K562 (cell line): ENCODE measurements at regions not wholly inside any gene's neighbourhood (a gene's known extent, or its start where the extent isn't known, plus 50 kb on each side); places are given as distances from the start of the nearest gene placed in this dataset.

Experiments used
- ARID1B ChIP-seq: fragments of 450-650 bp; IDR thresholded peaks from 2 replicates; pipeline ENCODE4 v1.6.1; 2016; ENCODE audit warnings: antibody characterized with exemption, mild to moderate bottlenecking, inconsistent platforms
- BCOR ChIP-seq: fragments of 450-650 bp; IDR thresholded peaks from 2 replicates; pipeline ENCODE4 v1.6.1; 2016
- CREB1 ChIP-seq, 2 experiments: sonication (generic) in 1 of 2; formaldehyde crosslinking in 1 of 2; IDR thresholded peaks; 2 replicates each; pipeline versions ENCODE4 v1.6.1 to v1.8.0; 2012 to 2022; ENCODE audit warnings: inconsistent platforms in 1 of 2, mild to moderate bottlenecking in 1 of 2, missing genetic modification reagents in 1 of 2, moderate library complexity in 1 of 2
- MEIS2 ChIP-seq: fragments of 450-650 bp; IDR thresholded peaks from 2 replicates; pipeline ENCODE4 v1.6.1; 2014; ENCODE audit warnings: mild to moderate bottlenecking; ENCODE audit not compliant: partially characterized antibody
- NFATC3 ChIP-seq: fragments of 450-650 bp; IDR thresholded peaks from 2 replicates; pipeline ENCODE4 v1.6.1; 2017; ENCODE audit warnings: mild to moderate bottlenecking
- PHF8 ChIP-seq: fragments of 200-600 bp; sonication (generic); IDR thresholded peaks from 2 replicates; pipeline ENCODE4 v1.6.1; 2012; ENCODE audit warnings: mixed run types, mild to moderate bottlenecking, inconsistent platforms, low read length, moderate library complexity, borderline replicate concordance
- POLR3A ChIP-seq: IDR thresholded peaks from 2 replicates; pipeline ENCODE4 v1.6.1; 2011; ENCODE audit warnings: borderline replicate concordance, mild to moderate bottlenecking, moderate library complexity; ENCODE audit not compliant: insufficient read length, insufficient read depth; ENCODE audit errors: extremely low read depth
- RHOXF2B ChIP-seq: fragments of 250-450 bp; sonication (Bioruptor Pico); conservative IDR thresholded peaks from 2 replicates; pipeline ENCODE4 v1.5.1; 2021
- TCF3 ChIP-seq: sonication (generic); formaldehyde crosslinking; IDR thresholded peaks from 2 replicates; pipeline ENCODE4 v1.4.0; 2020; ENCODE audit warnings: mild to moderate bottlenecking, missing genetic modification reagents
- ZBTB8A ChIP-seq: fragments of 450-650 bp; IDR thresholded peaks from 2 replicates; pipeline ENCODE4 v1.6.1; 2018; ENCODE audit warnings: mild to moderate bottlenecking, moderate library complexity; ENCODE audit not compliant: partially characterized antibody
- ZNF316 ChIP-seq: fragments of 450-650 bp; IDR thresholded peaks from 2 replicates; pipeline ENCODE4 v1.6.1; 2016
- ZNF586 ChIP-seq: fragments of 450-650 bp; formaldehyde crosslinking; conservative IDR thresholded peaks from 2 replicates; pipeline ENCODE4 v1.4.0; 2020; ENCODE audit warnings: mild to moderate bottlenecking, moderate library complexity
- ZNF695 ChIP-seq: fragments of 450-650 bp; formaldehyde crosslinking; IDR thresholded peaks from 2 replicates; pipeline ENCODE4 v1.4.0; 2020; ENCODE audit warnings: mild to moderate bottlenecking, moderate library complexity
- ZNF778 ChIP-seq: fragments of 450-650 bp; formaldehyde crosslinking; IDR thresholded peaks from 2 replicates; pipeline ENCODE4 v1.4.0; 2020; ENCODE audit warnings: mild to moderate bottlenecking, moderate library complexity
- TF ChIP-seq, protein P1 (sequence below): fragments of 450-650 bp; formaldehyde crosslinking; IDR thresholded peaks from 2 replicates; pipeline ENCODE4 v1.4.0; 2022; ENCODE audit warnings: missing genetic modification characterization
- TF ChIP-seq, protein P2 (sequence below): fragments of 250-450 bp; sonication (Bioruptor Pico); IDR thresholded peaks from 2 replicates; pipeline ENCODE4 v1.4.0; 2020; ENCODE audit warnings: borderline replicate concordance
- TF ChIP-seq, protein P3 (sequence below): sonication (generic); formaldehyde crosslinking; IDR thresholded peaks from 2 replicates; pipeline ENCODE4 v1.8.0; 2022; ENCODE audit warnings: missing genetic modification reagents, mild to moderate bottlenecking, borderline replicate concordance
- TF ChIP-seq, protein P4 (sequence below): fragments of 250-450 bp; sonication (Bioruptor Pico); IDR thresholded peaks from 2 replicates; pipeline ENCODE4 v1.4.0; 2020; ENCODE audit warnings: mild to moderate bottlenecking, moderate library complexity, borderline replicate concordance
- TF ChIP-seq, protein P5 (sequence below): sonication (generic); formaldehyde crosslinking; IDR thresholded peaks from 2 replicates; pipeline ENCODE4 v1.8.1; 2022; ENCODE audit warnings: missing genetic modification reagents

DNA sequence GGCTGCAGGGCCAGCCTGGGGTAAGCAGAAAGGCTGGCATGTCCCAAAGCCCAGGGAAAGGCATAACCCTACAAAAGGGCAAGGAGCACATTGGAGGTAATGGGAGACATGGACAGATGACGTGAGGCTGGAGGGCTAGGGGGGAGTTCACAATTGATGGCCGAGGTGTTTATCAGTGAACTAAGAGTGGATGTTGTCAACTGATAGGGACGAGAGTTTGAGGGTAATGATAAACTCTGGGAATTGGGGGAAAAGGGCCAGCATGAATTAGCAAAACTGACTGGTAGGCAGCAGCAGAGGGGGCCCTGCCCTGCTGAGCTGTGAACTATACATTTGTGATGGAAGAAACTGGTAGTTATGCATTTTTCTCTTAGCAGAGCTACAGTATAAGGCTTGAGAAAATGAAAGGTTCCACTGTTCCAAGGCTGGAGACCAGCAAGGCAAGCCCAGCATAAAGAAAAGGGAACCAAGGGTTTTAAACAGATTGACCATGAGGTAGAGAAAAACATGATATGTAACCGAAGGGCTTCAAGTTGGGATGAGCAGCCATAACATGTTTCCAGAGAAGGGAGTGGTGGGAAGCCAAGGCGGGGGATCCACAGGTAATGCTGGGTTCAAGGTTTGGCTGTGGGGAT is 98.1 kb upstream of the MLN start (continued):
- TF ChIP-seq, protein P1, sequence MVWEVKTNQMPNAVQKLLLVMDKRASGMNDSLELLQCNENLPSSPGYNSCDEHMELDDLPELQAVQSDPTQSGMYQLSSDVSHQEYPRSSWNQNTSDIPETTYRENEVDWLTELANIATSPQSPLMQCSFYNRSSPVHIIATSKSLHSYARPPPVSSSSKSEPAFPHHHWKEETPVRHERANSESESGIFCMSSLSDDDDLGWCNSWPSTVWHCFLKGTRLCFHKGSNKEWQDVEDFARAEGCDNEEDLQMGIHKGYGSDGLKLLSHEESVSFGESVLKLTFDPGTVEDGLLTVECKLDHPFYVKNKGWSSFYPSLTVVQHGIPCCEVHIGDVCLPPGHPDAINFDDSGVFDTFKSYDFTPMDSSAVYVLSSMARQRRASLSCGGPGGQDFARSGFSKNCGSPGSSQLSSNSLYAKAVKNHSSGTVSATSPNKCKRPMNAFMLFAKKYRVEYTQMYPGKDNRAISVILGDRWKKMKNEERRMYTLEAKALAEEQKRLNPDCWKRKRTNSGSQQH (CRISPR knock-in tag), result no peak
- TF ChIP-seq ARID1B (peak; percentile 92), ZBTB8A (no peak), RHOXF2B (CRISPR knock-in tag) (no peak), ZNF316 (peak; percentile 56; the same call in 1 of the 2 replicates), NFATC3 (no peak), POLR3A (no peak), MEIS2 (peak; percentile 41), ZNF586 (CRISPR knock-in tag) (no peak), TCF3 (CRISPR knock-in tag) (peak; percentile 62), ZNF695 (CRISPR knock-in tag) (no peak), ZNF778 (CRISPR knock-in tag) (no peak), CREB1 (IDR thresholded peaks at IDR 0.05) (no peak), CREB1 (CRISPR knock-in tag; IDR thresholded peaks at IDR 0.05) (no peak), BCOR (no peak), PHF8 (no peak)
- TF ChIP-seq, protein P2, sequence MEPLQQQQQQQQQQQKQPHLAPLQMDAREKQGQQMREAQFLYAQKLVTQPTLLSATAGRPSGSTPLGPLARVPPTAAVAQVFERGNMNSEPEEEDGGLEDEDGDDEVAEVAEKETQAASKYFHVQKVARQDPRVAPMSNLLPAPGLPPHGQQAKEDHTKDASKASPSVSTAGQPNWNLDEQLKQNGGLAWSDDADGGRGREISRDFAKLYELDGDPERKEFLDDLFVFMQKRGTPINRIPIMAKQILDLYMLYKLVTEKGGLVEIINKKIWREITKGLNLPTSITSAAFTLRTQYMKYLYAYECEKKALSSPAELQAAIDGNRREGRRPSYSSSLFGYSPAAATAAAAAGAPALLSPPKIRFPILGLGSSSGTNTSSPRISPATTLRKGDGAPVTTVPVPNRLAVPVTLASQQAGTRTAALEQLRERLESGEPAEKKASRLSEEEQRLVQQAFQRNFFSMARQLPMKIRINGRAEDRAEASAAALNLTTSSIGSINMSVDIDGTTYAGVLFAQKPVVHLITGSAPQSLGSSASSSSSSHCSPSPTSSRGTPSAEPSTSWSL (CRISPR knock-in tag), result no peak
- TF ChIP-seq, protein P3, sequence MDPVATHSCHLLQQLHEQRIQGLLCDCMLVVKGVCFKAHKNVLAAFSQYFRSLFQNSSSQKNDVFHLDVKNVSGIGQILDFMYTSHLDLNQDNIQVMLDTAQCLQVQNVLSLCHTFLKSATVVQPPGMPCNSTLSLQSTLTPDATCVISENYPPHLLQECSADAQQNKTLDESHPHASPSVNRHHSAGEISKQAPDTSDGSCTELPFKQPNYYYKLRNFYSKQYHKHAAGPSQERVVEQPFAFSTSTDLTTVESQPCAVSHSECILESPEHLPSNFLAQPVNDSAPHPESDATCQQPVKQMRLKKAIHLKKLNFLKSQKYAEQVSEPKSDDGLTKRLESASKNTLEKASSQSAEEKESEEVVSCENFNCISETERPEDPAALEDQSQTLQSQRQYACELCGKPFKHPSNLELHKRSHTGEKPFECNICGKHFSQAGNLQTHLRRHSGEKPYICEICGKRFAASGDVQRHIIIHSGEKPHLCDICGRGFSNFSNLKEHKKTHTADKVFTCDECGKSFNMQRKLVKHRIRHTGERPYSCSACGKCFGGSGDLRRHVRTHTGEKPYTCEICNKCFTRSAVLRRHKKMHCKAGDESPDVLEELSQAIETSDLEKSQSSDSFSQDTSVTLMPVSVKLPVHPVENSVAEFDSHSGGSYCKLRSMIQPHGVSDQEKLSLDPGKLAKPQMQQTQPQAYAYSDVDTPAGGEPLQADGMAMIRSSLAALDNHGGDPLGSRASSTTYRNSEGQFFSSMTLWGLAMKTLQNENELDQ (CRISPR knock-in tag), result no peak
- TF ChIP-seq, protein P4, sequence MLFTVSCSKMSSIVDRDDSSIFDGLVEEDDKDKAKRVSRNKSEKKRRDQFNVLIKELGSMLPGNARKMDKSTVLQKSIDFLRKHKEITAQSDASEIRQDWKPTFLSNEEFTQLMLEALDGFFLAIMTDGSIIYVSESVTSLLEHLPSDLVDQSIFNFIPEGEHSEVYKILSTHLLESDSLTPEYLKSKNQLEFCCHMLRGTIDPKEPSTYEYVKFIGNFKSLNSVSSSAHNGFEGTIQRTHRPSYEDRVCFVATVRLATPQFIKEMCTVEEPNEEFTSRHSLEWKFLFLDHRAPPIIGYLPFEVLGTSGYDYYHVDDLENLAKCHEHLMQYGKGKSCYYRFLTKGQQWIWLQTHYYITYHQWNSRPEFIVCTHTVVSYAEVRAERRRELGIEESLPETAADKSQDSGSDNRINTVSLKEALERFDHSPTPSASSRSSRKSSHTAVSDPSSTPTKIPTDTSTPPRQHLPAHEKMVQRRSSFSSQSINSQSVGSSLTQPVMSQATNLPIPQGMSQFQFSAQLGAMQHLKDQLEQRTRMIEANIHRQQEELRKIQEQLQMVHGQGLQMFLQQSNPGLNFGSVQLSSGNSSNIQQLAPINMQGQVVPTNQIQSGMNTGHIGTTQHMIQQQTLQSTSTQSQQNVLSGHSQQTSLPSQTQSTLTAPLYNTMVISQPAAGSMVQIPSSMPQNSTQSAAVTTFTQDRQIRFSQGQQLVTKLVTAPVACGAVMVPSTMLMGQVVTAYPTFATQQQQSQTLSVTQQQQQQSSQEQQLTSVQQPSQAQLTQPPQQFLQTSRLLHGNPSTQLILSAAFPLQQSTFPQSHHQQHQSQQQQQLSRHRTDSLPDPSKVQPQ (CRISPR knock-in tag), result no peak
- TF ChIP-seq, protein P5, sequence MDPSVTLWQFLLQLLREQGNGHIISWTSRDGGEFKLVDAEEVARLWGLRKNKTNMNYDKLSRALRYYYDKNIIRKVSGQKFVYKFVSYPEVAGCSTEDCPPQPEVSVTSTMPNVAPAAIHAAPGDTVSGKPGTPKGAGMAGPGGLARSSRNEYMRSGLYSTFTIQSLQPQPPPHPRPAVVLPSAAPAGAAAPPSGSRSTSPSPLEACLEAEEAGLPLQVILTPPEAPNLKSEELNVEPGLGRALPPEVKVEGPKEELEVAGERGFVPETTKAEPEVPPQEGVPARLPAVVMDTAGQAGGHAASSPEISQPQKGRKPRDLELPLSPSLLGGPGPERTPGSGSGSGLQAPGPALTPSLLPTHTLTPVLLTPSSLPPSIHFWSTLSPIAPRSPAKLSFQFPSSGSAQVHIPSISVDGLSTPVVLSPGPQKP (CRISPR knock-in tag), result no peak
